ENCODE measurements at regions not wholly inside any gene's neighbourhood (a gene's known extent, or its start where the extent isn't known, plus 50 kb on each side); places are given as distances from the start of the nearest gene placed in this dataset.

GRCh38 chr5:169424279-169424655, 123.3 kb upstream of the SLIT3 start:
- TF ChIP-seq CTCF (IDR thresholded peaks at IDR 0.05) (no peak), POLR2A (IDR thresholded peaks at IDR 0.05) (no peak)

Measured in uterus (tissue), 2 donors.